SU-DHL-6 (cell line): ENCODE measurements at regions not wholly inside any gene's neighbourhood (a gene's known extent, or its start where the extent isn't known, plus 50 kb on each side); places are given as distances from the start of the nearest gene placed in this dataset.

Experiments used
- EZH2phosphoT487 ChIP-seq: fragments of 200-600 bp; sonication (generic), shearing (Covaris generic); conservative IDR thresholded peaks from 2 replicates; pipeline ENCODE4 v1.6.1; 2018; ENCODE audit warnings: mild to moderate bottlenecking, antibody characterized with exemption, low read length, moderate library complexity, mixed read lengths
- TF ChIP-seq, protein P1 (sequence below): fragments of 200-600 bp; sonication (generic); IDR thresholded peaks from one replicate; pipeline ENCODE4 v1.5.1; 2017; ENCODE audit warnings: antibody characterized with exemption, mild to moderate bottlenecking, low read length, moderate library complexity; ENCODE audit not compliant: insufficient read depth, poor library complexity, severe bottlenecking

DNA sequence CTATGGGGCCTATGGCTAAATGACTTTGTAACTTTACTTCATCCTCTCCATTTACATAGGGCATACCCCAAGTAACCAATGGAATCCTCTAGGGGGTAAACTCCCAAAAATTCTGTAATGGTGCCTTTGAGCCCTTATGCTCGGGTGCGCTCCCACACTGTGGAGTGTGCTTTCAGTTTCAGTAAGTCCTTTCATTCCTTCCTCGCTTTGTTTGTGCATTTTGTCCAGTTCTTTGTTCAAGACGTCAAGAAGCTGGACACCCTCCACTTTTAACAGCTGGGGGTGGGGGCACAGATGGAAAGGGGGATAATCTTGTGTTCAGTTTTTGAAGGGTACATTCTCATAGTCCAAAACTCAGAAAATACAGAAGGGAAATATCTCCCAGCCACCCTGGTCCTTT is 84.4 kb upstream of the C2CD4B start:
- TF ChIP-seq, protein P1, sequence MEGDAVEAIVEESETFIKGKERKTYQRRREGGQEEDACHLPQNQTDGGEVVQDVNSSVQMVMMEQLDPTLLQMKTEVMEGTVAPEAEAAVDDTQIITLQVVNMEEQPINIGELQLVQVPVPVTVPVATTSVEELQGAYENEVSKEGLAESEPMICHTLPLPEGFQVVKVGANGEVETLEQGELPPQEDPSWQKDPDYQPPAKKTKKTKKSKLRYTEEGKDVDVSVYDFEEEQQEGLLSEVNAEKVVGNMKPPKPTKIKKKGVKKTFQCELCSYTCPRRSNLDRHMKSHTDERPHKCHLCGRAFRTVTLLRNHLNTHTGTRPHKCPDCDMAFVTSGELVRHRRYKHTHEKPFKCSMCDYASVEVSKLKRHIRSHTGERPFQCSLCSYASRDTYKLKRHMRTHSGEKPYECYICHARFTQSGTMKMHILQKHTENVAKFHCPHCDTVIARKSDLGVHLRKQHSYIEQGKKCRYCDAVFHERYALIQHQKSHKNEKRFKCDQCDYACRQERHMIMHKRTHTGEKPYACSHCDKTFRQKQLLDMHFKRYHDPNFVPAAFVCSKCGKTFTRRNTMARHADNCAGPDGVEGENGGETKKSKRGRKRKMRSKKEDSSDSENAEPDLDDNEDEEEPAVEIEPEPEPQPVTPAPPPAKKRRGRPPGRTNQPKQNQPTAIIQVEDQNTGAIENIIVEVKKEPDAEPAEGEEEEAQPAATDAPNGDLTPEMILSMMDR = no peak
- TF ChIP-seq EZH2phosphoT487 = no peak
